A549 (cell line): ENCODE measurements at regions not wholly inside any gene's neighbourhood (a gene's known extent, or its start where the extent isn't known, plus 50 kb on each side); places are given as distances from the start of the nearest gene placed in this dataset.

Experiments used
- ATAC-seq, 2 experiments: fragments of 200-7000 bp in 1 of 2; fragments of >200 bp in 1 of 2; cut with Nextera tagmentation in 1 of 2; cut with Tn5 transposase in 1 of 2; 3 replicates each; pipeline versions ENCODE4 v1.8.0 to v1.9.1; 2018 to 2020; ENCODE audit warnings: mild to moderate bottlenecking in 1 of 2, moderate library complexity in 1 of 2
- CTCF ChIA-PET: fragments of 300-600 bp; sonication (Branson Sonifier 250); formaldehyde crosslinking; extraction: SDS; loops from one replicate; lab custom pipeline; 2021; ENCODE audit warnings: antibody characterized with exemption, inconsistent platforms; lab: Yijun Ruan, JAX
- POLR2A ChIA-PET: fragments of 350-600 bp; formaldehyde crosslinking; extraction: SDS; loops from one replicate; lab custom pipeline; 2021; ENCODE audit warnings: antibody characterized with exemption, inconsistent platforms; lab: Yijun Ruan, JAX
- DNase-seq, 2 experiments: peaks; one replicate each; pipeline versions ENCODE4 v3.0.0 to v3.0.0-alpha.2; 2011 to 2016; ENCODE audit warnings: low read depth in 1 of 2, low spot score in 1 of 2
- FAIRE-seq: peaks from 2 replicates; lab custom pipeline; 2011; peaks lifted over from hg19 to GRCh38; lab: Jason Lieb, UNC
- H3K27ac ChIP-seq, 2 experiments: fragments of >200 bp; sonication (Bioruptor Twin); formaldehyde crosslinking; 3 replicates each; pipeline ENCODE4 v1.5.1; 2016 to 2017
- H3K4me1 ChIP-seq: fragments of >200 bp; sonication (Bioruptor Twin); formaldehyde crosslinking; 3 replicates; pipeline ENCODE4 v1.6.1; 2016
- H3K4me2 ChIP-seq: fragments of >200 bp; sonication (Bioruptor Twin); formaldehyde crosslinking; 3 replicates; pipeline ENCODE4 v1.6.1; 2016
- H3K4me3 ChIP-seq: fragments of >200 bp; sonication (Bioruptor Twin); formaldehyde crosslinking; 3 replicates; pipeline ENCODE4 v1.5.1; 2016
- H3K9me3 ChIP-seq: fragments of >200 bp; sonication (Bioruptor Twin); formaldehyde crosslinking; 3 replicates; pipeline ENCODE4 v1.6.1; 2016
- CBX8 ChIP-seq: fragments of 200-600 bp; sonication (generic); IDR thresholded peaks from 2 replicates; pipeline ENCODE4 v1.6.1; 2016
- CHD4 ChIP-seq: fragments of 200-600 bp; sonication (generic); IDR thresholded peaks from 2 replicates; pipeline ENCODE4 v1.6.1; 2016; ENCODE audit warnings: antibody characterized with exemption, mild to moderate bottlenecking, borderline replicate concordance
- FOSL2 ChIP-seq, 2 experiments: fragments of 450-650 bp in 1 of 2; fragments of >200 bp in 1 of 2; sonication (Bioruptor Twin) in 1 of 2; formaldehyde crosslinking; IDR thresholded peaks; 2 replicates each; pipeline versions ENCODE4 v1.5.0 to v1.6.1; 2016 to 2020; ENCODE audit warnings: mild to moderate bottlenecking in 1 of 2, moderate library complexity in 1 of 2
- HEYL ChIP-seq: fragments of 250-450 bp; sonication (Bioruptor Pico); IDR thresholded peaks from 2 replicates; pipeline ENCODE4 v1.8.0; 2021; ENCODE audit warnings: mild to moderate bottlenecking, moderate library complexity
- HOXA7 ChIP-seq: fragments of 250-450 bp; sonication (Bioruptor Pico); IDR thresholded peaks from 2 replicates; pipeline ENCODE4 v1.5.0; 2020; ENCODE audit warnings: mild to moderate bottlenecking, moderate library complexity
- JUNB ChIP-seq: fragments of >200 bp; sonication (Bioruptor Twin); formaldehyde crosslinking; IDR thresholded peaks from 2 replicates; pipeline ENCODE4 v1.6.1; 2016
- MAZ ChIP-seq: fragments of 150-350 bp; IDR thresholded peaks from 2 replicates; pipeline ENCODE4 v1.6.1; 2014; ENCODE audit warnings: antibody characterized with exemption, low read depth, low read length, borderline replicate concordance
- MYC ChIP-seq: IDR thresholded peaks from 2 replicates; pipeline ENCODE4 v1.6.1; 2012; ENCODE audit warnings: mild to moderate bottlenecking, inconsistent platforms, low read length, improper control_type of control experiment, borderline replicate concordance
- RARB ChIP-seq: fragments of 250-450 bp; sonication (Bioruptor Pico); IDR thresholded peaks from 2 replicates; pipeline ENCODE4 v1.8.0; 2021; ENCODE audit warnings: mild to moderate bottlenecking, moderate library complexity
- RCOR1 ChIP-seq: fragments of 150-350 bp; IDR thresholded peaks from 2 replicates; pipeline ENCODE4 v1.6.1; 2014; ENCODE audit warnings: antibody characterized with exemption, low read length, low read depth
- SMC3 ChIP-seq: fragments of >200 bp; sonication (Bioruptor Twin); formaldehyde crosslinking; IDR thresholded peaks from 3 replicates; pipeline ENCODE4 v1.6.1; 2018; ENCODE audit warnings: inconsistent platforms
- TP53 ChIP-seq: fragments of 250-450 bp; sonication (Bioruptor Pico); IDR thresholded peaks from 2 replicates; pipeline ENCODE4 v1.5.0; 2021; ENCODE audit warnings: mild to moderate bottlenecking, moderate library complexity
- ZC3H11A ChIP-seq: fragments of 450-650 bp; IDR thresholded peaks from 2 replicates; pipeline ENCODE4 v1.6.1; 2014; ENCODE audit warnings: antibody characterized with exemption, mild to moderate bottlenecking
- WGBS: methylation state at CpG from one replicate; pipeline ENCODE4 v1.1.6; 2017; ENCODE audit errors: missing lambda C conversion rate; 5-methylcytosine and 5-hydroxymethylcytosine counted together
- TF ChIP-seq, protein P1 (sequence below): IDR thresholded peaks from 2 replicates; pipeline ENCODE4 v1.6.1; 2012
- TF ChIP-seq, protein P2 (sequence below): fragments of 150-350 bp; IDR thresholded peaks from 2 replicates; pipeline ENCODE4 v1.6.1; 2014; ENCODE audit warnings: low read depth, mild to moderate bottlenecking, low read length
- TF ChIP-seq, protein P3 (sequence below): fragments of >200 bp; sonication (Bioruptor Twin); formaldehyde crosslinking; IDR thresholded peaks from 3 replicates; pipeline ENCODE4 v1.5.1; 2016

DNA sequence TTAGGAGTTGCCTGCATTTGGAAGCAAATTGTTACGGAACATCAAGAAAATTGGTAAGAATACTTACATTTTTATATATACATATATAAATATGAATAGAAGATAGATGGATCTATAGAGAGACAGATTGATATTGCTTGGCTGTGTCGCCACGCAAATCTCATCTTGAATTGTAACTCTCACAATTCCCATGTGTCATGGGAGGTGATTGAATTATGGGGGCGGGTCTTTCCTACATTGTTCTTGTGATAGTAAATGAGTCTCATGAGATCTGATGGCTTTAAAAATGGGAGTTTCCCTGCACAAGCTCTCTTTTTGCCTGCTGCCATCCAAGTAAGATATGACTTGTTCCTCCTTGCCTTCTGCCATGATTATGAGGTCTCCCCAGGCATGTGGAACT lies 180.8 kb upstream of the HEY2 start:
- POLR2A ChIA-PET, result no interaction called here
- DNase-seq, result no peak
- TF ChIP-seq FOSL2 (IDR thresholded peaks at IDR 0.05) (no peak), FOSL2 (CRISPR knock-in tag; IDR thresholded peaks at IDR 0.05) (no peak)
- no peaks in the 10 kb centered on the region for H3K4me1 ChIP-seq
- WGBS, result 48% methylated on average over 4 of the region's 4 CpGs
- H3K27ac ChIP-seq, result no peak overlapping the region
- ATAC-seq, result no peak
- no peak overlapping the region for H3K4me2 ChIP-seq
- H3K9me3 ChIP-seq, result no peaks in the 10 kb centered on the region
- FAIRE-seq, result no peak
- CTCF ChIA-PET, result no interaction called here
- H3K4me3 ChIP-seq, result no peak overlapping the region

DNA sequence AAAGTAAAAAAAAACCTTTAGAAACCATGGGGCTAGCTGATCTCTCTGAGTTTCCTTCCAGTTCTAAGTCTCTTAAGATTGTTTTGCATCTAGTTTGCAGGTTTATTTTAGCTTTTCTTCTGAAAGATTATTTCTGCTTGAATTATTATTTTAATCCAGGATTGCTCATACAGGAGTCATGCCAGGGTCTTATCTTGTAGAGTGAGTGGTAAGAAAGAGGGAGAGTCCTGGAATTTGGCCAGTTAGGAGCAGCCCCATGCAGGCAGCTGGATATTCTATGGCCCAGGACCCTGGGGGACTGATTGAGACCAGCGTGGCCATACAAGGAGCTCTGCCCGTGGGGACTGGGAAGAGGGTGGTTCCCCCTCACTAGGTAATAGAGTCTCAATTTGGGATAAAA lies 178.9 kb upstream of the HEY2 start:
- CTCF ChIA-PET, result interaction anchor here (0.7 kb wide), 1 partner anchor 14 kb away, joined by 5 read pairs; no protein-coding TSS in a partner anchor
- no peak for ATAC-seq
- Histone ChIP-seq H3K4me2 (no peak overlapping the region), H3K27ac (no peak overlapping the region), H3K9me3 (no peaks in the 10 kb centered on the region), H3K4me3 (no peak overlapping the region), H3K4me1 (no peaks in the 10 kb centered on the region)
- TF ChIP-seq JUNB (no peak), HOXA7 (CRISPR knock-in tag) (no peak), CBX8 (no peak), RARB (CRISPR knock-in tag) (no peak), SMC3 (no peak)
- TF ChIP-seq, protein P1, sequence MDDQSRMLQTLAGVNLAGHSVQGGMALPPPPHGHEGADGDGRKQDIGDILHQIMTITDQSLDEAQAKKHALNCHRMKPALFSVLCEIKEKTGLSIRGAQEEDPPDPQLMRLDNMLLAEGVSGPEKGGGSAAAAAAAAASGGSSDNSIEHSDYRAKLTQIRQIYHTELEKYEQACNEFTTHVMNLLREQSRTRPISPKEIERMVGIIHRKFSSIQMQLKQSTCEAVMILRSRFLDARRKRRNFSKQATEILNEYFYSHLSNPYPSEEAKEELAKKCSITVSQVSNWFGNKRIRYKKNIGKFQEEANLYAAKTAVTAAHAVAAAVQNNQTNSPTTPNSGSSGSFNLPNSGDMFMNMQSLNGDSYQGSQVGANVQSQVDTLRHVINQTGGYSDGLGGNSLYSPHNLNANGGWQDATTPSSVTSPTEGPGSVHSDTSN, result no peak
- FAIRE-seq, result no peak
- WGBS, result 7% methylated on average over 2 of the region's 2 CpGs
- DNase-seq, result no peak
- POLR2A ChIA-PET, result no interaction called here

DNA sequence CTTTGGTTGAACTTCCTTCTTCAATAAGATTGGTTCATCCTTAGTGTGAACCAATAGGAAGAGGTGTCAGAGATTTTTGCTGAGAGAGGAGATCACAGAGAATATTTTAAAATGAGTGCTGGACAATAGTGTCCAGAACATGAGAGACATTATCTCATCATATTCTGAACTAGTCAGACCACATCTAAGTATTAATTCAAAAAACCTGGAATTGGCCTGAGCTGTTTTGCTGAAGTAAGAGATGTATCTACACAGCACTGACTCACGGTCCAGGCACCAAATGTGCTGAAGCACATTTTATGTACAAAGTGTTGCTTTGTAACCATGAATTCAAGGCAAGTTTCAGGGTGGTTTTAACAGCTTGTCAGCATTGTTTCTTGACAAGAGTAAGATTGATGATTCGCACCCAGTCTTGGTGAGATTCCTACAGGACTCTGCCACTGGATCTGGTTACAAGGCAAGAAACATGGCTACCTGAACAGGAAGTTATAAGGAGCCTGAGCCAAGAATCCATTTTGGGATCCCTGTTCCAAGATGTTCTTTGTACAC lies 178.2 kb upstream of the HEY2 start:
- WGBS, result 14% methylated on average over 2 of the region's 2 CpGs
- Histone ChIP-seq H3K27ac (no peak overlapping the region), H3K4me1 (no peaks in the 10 kb centered on the region), H3K4me2 (no peak overlapping the region), H3K4me3 (no peak overlapping the region), H3K9me3 (no peaks in the 10 kb centered on the region)
- DNase-seq (no peak), ATAC-seq (no peak), FAIRE-seq (no peak)
- CTCF ChIA-PET, result no interaction called here
- no peak for TF ChIP-seq HOXA7 (CRISPR knock-in tag)
- TF ChIP-seq, protein P1, result no peak
- no peak for TF ChIP-seq MYC
- POLR2A ChIA-PET, result no interaction called here

DNA sequence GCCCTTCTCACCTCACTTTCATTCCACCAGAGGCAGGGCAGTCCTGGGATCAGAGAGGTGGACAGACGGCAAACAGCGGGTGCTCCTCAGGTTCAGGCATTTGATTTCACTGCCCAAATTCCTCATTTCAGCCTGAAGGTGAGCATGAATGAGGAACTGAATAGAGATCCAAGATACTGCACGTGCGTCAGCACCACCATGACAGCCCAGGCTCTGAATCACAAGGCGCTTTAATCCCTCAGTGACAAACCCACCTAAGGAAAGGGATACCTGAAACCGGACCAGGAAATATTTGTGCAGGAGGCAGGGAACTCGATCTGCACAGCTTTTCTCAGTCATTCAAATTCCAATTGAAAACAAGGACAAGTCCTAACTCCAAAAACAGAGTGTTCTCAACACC lies 174.8 kb upstream of the HEY2 start:
- ChIA-PET POLR2A (no interaction called here), CTCF (no interaction called here)
- no peak for TF ChIP-seq HEYL (CRISPR knock-in tag)
- no peak for TF ChIP-seq ZC3H11A
- TF ChIP-seq MAZ, result no peak
- TF ChIP-seq CHD4, result no peak
- TF ChIP-seq MYC, result no peak
- no peak for TF ChIP-seq RCOR1
- TF ChIP-seq, protein P2, sequence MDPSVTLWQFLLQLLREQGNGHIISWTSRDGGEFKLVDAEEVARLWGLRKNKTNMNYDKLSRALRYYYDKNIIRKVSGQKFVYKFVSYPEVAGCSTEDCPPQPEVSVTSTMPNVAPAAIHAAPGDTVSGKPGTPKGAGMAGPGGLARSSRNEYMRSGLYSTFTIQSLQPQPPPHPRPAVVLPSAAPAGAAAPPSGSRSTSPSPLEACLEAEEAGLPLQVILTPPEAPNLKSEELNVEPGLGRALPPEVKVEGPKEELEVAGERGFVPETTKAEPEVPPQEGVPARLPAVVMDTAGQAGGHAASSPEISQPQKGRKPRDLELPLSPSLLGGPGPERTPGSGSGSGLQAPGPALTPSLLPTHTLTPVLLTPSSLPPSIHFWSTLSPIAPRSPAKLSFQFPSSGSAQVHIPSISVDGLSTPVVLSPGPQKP, result no peak
- TF ChIP-seq, protein P3, sequence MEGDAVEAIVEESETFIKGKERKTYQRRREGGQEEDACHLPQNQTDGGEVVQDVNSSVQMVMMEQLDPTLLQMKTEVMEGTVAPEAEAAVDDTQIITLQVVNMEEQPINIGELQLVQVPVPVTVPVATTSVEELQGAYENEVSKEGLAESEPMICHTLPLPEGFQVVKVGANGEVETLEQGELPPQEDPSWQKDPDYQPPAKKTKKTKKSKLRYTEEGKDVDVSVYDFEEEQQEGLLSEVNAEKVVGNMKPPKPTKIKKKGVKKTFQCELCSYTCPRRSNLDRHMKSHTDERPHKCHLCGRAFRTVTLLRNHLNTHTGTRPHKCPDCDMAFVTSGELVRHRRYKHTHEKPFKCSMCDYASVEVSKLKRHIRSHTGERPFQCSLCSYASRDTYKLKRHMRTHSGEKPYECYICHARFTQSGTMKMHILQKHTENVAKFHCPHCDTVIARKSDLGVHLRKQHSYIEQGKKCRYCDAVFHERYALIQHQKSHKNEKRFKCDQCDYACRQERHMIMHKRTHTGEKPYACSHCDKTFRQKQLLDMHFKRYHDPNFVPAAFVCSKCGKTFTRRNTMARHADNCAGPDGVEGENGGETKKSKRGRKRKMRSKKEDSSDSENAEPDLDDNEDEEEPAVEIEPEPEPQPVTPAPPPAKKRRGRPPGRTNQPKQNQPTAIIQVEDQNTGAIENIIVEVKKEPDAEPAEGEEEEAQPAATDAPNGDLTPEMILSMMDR, result no peak
- no peak for TF ChIP-seq TP53 (CRISPR knock-in tag)
- Histone ChIP-seq H3K9me3 (no peaks in the 10 kb centered on the region), H3K4me3 (no peak overlapping the region), H3K4me2 (no peak overlapping the region), H3K4me1 (no peaks in the 10 kb centered on the region), H3K27ac (no peak overlapping the region)
- no peak for ATAC-seq
- no peak for DNase-seq
- WGBS, result 49% methylated on average over 7 of the region's 7 CpGs
- no peak for FAIRE-seq
